Endothelial cell of umbilical vein (primary cell): ENCODE measurements at regions not wholly inside any gene's neighbourhood (a gene's known extent, or its start where the extent isn't known, plus 50 kb on each side); places are given as distances from the start of the nearest gene placed in this dataset.

Experiments used
- EZH2 ChIP-seq: IDR thresholded peaks from 2 replicates; pipeline ENCODE4 v1.6.1; 2012; ENCODE audit warnings: borderline replicate concordance, low read depth, mild to moderate bottlenecking, moderate library complexity, low read length, inconsistent platforms; ENCODE audit not compliant: severe bottlenecking
- GATA2 ChIP-seq: IDR thresholded peaks from 2 replicates; pipeline ENCODE4 v1.7.0; 2011; ENCODE audit warnings: low read depth, mild to moderate bottlenecking, moderate library complexity, mixed read lengths, low read length; ENCODE audit not compliant: insufficient read length, insufficient read depth
- MAX ChIP-seq: IDR thresholded peaks from 2 replicates; pipeline ENCODE4 v1.6.1; 2011; ENCODE audit not compliant: insufficient read depth, insufficient read length
- POLR2A ChIP-seq: IDR thresholded peaks from 2 replicates; pipeline ENCODE4 v1.6.1; 2012; ENCODE audit warnings: low read depth, mild to moderate bottlenecking, control low read depth, low read length

DNA sequence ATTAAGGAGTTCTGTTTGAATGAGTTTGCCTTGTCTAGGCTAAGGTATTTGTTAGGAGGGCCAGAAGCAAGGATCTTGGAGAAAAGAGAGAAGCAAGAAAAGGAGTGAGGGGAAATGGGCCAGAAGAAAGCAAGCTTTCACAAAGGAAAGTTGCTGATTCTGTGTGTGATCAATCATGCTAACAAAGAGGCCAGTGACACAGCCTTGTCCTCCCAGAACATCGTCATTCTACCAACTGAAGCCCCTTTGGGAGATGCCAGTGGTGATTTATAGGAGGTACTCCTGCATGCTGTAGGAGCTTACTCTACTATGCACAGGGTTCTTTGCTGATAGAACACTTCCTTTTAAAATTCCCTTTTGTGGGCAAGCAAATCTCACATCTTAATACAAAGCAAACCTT, 449.2 kb upstream of the SPRED2 start:
- TF ChIP-seq MAX: no peak
- no peak for TF ChIP-seq POLR2A
- TF ChIP-seq EZH2: no peak
- no peak for TF ChIP-seq GATA2
